ENCODE measurements at regions not wholly inside any gene's neighbourhood (a gene's known extent, or its start where the extent isn't known, plus 50 kb on each side); places are given as distances from the start of the nearest gene placed in this dataset.
A peak's percentile ranks its signal among the peaks of the same experiment; 100 is the strongest.

GRCh38 chr18:59758106-59758505 lies 60.9 kb upstream of the CCBE1 start:
- DNase-seq (ENCODE audit: low read depth) = no peak

DNA sequence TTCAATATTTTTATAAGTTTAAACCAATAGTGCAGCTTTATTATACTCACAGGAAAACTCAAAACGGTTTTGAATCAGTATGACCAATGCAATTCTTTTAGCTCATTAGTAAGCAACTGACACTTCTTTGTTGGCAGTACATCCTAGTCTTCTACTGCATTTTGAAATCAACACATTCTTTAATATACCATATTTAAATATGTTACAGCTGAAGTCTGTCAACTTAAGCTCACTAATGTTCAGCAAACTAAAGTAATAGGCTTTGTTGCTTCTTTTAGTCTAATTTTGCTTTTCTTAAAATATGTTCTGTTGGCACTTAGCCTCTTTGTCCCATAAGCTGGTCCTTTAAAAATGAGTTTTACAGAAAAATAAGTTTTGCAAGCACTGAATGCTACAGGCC lies 55.4 kb upstream of the CCBE1 start:
- no peak for DNase-seq (ENCODE audit: low read depth)

GRCh38 chr18:59751186-59751585 lies 54.0 kb upstream of the CCBE1 start:
- DNase-seq (ENCODE audit: low read depth) = no peak

DNA sequence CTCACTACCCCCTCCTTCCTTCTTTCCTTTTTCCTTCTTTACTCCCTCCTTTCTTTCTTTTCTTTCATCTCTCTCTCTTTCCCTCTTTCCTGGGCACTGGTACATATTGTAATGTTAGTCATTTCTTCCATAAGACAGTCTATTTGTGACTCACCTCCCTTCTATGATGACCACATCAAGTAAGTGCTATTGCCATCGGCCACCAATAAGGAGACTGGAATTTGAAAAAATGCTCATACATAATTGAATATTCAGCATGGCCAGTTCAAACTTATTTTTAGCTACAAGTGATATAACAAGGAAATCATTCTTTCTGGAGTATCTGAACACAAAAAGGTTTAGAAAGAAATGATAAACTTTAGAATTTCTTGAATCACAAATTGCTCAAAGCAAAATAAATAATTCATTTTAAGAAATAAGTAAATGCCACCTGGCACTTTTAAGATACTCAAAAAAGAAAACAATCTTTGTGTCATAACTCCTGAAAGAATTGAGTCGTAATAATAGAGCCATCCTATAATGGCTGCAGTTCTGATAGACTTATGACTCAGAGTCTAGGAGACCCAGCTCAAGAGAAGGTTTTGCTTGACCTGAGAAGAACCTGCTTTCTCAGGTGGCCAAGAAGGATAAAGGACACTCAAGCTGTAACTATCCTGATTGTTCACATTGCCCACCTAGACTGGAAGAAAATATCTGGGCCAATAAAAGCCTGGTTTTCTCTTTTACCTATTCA lies 51.6 kb upstream of the CCBE1 start:
- DNase-seq (ENCODE audit: low read depth) = peak; percentile 80

All from GM04503 (cell line).